ENCODE measurements at regions not wholly inside any gene's neighbourhood (a gene's known extent, or its start where the extent isn't known, plus 50 kb on each side); places are given as distances from the start of the nearest gene placed in this dataset.

DNA sequence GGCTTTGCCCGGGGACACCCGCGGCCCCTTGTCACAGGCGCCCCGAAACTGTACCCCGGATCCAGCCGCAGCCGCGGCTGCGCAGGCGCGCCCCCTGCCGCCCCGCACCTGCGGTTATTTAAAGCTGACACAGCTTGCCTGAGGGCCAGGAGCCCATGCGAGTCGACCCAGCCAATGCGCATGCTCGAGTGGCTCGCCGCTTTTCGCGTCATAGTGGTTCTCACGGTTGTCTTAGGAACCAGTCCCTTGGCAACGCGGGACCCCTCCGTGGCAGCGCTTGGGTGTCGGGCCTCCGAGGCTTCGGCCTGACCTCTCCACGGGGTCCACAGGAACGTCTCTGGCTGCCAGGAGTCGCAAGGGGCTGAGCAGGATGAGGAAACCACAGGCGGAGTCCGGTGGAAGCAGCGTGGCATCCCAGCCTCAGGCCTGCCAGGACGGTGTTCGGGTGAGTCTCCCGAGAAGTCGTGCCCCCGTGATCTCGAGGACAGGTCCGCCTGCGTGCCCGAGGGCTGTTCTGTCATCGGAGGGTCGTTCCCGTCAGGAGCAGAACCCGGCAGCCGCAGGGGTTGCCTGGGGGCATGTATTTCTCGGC, 716.9 kb downstream of the KCNJ18 start:
- no peak for TF ChIP-seq FOXM1 (IDR thresholded peaks at IDR 0.05; ENCODE audit: borderline replicate concordance, low read depth)
- no peak for TF ChIP-seq ZBTB7A (IDR thresholded peaks at IDR 0.05; ENCODE audit: low read depth)
- TF ChIP-seq TAF1 (IDR thresholded peaks at IDR 0.05; ENCODE audit: low read depth), result no peak
- TF ChIP-seq, protein P1, sequence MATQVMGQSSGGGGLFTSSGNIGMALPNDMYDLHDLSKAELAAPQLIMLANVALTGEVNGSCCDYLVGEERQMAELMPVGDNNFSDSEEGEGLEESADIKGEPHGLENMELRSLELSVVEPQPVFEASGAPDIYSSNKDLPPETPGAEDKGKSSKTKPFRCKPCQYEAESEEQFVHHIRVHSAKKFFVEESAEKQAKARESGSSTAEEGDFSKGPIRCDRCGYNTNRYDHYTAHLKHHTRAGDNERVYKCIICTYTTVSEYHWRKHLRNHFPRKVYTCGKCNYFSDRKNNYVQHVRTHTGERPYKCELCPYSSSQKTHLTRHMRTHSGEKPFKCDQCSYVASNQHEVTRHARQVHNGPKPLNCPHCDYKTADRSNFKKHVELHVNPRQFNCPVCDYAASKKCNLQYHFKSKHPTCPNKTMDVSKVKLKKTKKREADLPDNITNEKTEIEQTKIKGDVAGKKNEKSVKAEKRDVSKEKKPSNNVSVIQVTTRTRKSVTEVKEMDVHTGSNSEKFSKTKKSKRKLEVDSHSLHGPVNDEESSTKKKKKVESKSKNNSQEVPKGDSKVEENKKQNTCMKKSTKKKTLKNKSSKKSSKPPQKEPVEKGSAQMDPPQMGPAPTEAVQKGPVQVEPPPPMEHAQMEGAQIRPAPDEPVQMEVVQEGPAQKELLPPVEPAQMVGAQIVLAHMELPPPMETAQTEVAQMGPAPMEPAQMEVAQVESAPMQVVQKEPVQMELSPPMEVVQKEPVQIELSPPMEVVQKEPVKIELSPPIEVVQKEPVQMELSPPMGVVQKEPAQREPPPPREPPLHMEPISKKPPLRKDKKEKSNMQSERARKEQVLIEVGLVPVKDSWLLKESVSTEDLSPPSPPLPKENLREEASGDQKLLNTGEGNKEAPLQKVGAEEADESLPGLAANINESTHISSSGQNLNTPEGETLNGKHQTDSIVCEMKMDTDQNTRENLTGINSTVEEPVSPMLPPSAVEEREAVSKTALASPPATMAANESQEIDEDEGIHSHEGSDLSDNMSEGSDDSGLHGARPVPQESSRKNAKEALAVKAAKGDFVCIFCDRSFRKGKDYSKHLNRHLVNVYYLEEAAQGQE (IDR thresholded peaks at IDR 0.05; ENCODE audit: low read depth), result no peak
- no peak for TF ChIP-seq TCF12 (IDR thresholded peaks at IDR 0.05; ENCODE audit: low read depth)
- TF ChIP-seq CEBPB (IDR thresholded peaks at IDR 0.05), result no peak
- no peak for TF ChIP-seq NFIC (IDR thresholded peaks at IDR 0.05)
- TF ChIP-seq TEAD4 (IDR thresholded peaks at IDR 0.05), result no peak
- no peak for TF ChIP-seq YY1 (IDR thresholded peaks at IDR 0.05; ENCODE audit: low read depth)

DNA sequence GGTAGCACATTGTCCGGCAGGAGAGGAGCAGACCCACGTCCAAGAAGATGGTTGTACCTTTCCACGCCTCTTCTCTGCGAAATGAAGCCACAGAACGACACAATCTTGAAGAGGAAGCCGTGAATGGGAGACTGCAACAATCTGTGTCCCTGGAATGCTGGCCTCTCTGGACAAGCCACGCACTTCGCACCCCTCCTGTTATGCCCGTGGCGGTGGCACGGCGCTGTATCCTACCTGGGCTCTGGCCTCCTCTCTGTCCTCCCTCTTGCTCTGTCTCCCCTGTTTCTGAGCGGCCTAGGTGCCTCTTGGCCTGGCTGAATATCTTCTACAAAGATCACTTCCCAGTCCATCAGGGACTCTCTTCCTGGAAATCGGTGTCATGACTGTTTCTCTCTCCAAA, 717.8 kb downstream of the KCNJ18 start:
- TF ChIP-seq NFIC (IDR thresholded peaks at IDR 0.05), result no peak
- TF ChIP-seq ZBTB7A (IDR thresholded peaks at IDR 0.05; ENCODE audit: low read depth), result no peak
- TF ChIP-seq TAF1 (IDR thresholded peaks at IDR 0.05; ENCODE audit: low read depth), result no peak
- TF ChIP-seq CEBPB (IDR thresholded peaks at IDR 0.05), result no peak
- TF ChIP-seq RAD21 (IDR thresholded peaks at IDR 0.05; ENCODE audit: low read depth), result no peak
- TF ChIP-seq, protein P2, sequence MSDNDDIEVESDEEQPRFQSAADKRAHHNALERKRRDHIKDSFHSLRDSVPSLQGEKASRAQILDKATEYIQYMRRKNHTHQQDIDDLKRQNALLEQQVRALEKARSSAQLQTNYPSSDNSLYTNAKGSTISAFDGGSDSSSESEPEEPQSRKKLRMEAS (IDR thresholded peaks at IDR 0.05), result no peak
- TF ChIP-seq, protein P1 (IDR thresholded peaks at IDR 0.05; ENCODE audit: low read depth), result no peak
- TF ChIP-seq EP300 (IDR thresholded peaks at IDR 0.05; ENCODE audit: borderline replicate concordance), result no peak
- TF ChIP-seq EGR1 (IDR thresholded peaks at IDR 0.05), result no peak
- TF ChIP-seq CREB1 (IDR thresholded peaks at IDR 0.05; ENCODE audit: low read depth), result no peak
- TF ChIP-seq TEAD4 (IDR thresholded peaks at IDR 0.05), result no peak
- TF ChIP-seq YY1 (IDR thresholded peaks at IDR 0.05; ENCODE audit: low read depth), result no peak
- TF ChIP-seq, protein P3, sequence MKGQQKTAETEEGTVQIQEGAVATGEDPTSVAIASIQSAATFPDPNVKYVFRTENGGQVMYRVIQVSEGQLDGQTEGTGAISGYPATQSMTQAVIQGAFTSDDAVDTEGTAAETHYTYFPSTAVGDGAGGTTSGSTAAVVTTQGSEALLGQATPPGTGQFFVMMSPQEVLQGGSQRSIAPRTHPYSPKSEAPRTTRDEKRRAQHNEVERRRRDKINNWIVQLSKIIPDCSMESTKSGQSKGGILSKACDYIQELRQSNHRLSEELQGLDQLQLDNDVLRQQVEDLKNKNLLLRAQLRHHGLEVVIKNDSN (IDR thresholded peaks at IDR 0.05), result no peak
- TF ChIP-seq FOXM1 (IDR thresholded peaks at IDR 0.05; ENCODE audit: borderline replicate concordance, low read depth), result no peak
- TF ChIP-seq TCF12 (IDR thresholded peaks at IDR 0.05; ENCODE audit: low read depth), result no peak

DNA sequence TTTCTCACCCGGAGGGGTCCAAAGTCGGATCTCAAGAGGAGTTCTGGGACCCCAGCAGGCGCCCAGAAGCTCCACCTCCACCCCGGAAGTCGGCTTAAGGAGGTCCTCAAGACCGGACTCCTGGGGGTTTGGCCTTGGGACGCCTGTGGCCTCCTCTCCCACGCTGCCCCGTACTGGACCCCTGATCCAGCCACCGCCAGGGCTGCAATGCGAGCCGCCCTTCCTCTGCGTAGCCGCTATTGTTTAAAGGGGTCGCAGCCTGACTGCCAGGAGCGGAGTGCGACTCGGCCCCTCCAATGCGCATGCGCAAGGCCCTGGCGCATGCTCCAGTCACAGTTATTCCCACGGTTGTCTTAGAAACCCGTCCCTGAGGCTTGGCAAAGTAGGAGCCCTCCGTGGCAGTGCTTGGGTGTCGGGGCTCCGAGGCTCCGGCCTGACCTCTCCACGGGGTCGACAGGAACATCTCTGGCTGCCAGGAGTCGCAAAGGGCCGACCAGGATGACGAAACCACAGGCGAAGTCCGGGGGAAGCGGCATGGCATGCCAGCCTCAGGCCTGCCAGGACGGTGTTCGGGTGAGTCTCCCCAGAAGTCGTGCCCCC, 719.0 kb downstream of the KCNJ18 start:
- TF ChIP-seq EGR1 (IDR thresholded peaks at IDR 0.05) (no peak), CEBPB (IDR thresholded peaks at IDR 0.05) (no peak), CREB1 (IDR thresholded peaks at IDR 0.05; ENCODE audit: low read depth) (no peak), NFIC (IDR thresholded peaks at IDR 0.05) (no peak), TEAD4 (IDR thresholded peaks at IDR 0.05) (no peak), TAF1 (IDR thresholded peaks at IDR 0.05; ENCODE audit: low read depth) (no peak), YY1 (IDR thresholded peaks at IDR 0.05; ENCODE audit: low read depth) (no peak), EP300 (IDR thresholded peaks at IDR 0.05; ENCODE audit: borderline replicate concordance) (no peak), RAD21 (IDR thresholded peaks at IDR 0.05; ENCODE audit: low read depth) (no peak)
- TF ChIP-seq, protein P3 (IDR thresholded peaks at IDR 0.05), result no peak
- TF ChIP-seq, protein P1 (IDR thresholded peaks at IDR 0.05; ENCODE audit: low read depth), result no peak
- TF ChIP-seq, protein P2 (IDR thresholded peaks at IDR 0.05), result no peak

DNA sequence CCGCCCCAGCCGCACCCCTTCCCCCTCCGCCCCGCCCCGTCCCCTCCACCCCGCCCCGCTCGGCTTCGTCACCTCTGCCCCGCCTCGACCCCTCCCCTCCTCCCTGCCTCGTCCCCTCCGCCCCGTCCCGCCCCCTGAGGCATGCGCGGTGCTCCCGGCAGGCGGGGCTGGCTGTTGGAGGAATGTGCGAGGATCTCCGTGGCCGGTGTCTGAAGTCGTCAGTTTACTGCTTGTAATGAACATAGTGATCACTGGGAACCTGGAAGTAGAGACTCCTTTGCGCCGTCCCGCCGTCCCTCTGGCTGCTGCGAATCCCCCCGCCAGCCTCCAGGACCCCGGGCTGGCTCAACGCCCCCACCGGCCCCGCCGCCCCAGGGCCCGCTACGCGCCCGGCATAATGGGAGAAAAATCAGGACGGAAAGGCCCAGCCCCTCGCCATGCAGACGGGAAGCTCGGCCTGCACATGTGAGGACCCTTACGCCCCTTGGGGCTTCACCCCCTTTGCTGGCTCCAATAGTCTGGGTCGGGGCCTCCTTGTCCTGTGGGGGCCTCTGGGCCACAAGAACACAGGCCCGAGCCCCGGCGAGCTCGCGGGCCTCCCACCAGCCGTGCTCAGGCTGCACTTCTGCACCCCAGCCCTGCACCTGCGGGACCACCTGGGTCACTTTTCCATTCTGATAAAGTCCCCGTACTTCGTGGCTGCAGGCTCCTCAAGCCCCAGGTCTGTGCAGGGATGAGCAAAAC, 743.1 kb downstream of the KCNJ18 start:
- no peak for TF ChIP-seq FOXM1 (IDR thresholded peaks at IDR 0.05; ENCODE audit: borderline replicate concordance, low read depth)
- TF ChIP-seq, protein P2 (IDR thresholded peaks at IDR 0.05), result 0 out of 2 replicates have a peak, but pooled peaks have one; percentile 29
- no peak for TF ChIP-seq TCF12 (IDR thresholded peaks at IDR 0.05; ENCODE audit: low read depth)

Data from Ishikawa (cell line).